HG02759 (cell line): ENCODE measurements at regions not wholly inside any gene's neighbourhood (a gene's known extent, or its start where the extent isn't known, plus 50 kb on each side); places are given as distances from the start of the nearest gene placed in this dataset.
A peak's percentile ranks its signal among the peaks of the same experiment; 100 is the strongest.
"Not testable (repeated sequence)": the region's sequence is repeated elsewhere in the genome, so short reads cannot be mapped to it uniquely, and the experiment has no call there.

Experiments
- ATAC-seq: cut with Tn5 transposase; IDR thresholded peaks from one replicate; pipeline ENCODE4 v1.9.1; 2021; ENCODE audit warnings: mild to moderate bottlenecking, moderate library complexity; ENCODE audit not compliant: unreplicated experiment

DNA sequence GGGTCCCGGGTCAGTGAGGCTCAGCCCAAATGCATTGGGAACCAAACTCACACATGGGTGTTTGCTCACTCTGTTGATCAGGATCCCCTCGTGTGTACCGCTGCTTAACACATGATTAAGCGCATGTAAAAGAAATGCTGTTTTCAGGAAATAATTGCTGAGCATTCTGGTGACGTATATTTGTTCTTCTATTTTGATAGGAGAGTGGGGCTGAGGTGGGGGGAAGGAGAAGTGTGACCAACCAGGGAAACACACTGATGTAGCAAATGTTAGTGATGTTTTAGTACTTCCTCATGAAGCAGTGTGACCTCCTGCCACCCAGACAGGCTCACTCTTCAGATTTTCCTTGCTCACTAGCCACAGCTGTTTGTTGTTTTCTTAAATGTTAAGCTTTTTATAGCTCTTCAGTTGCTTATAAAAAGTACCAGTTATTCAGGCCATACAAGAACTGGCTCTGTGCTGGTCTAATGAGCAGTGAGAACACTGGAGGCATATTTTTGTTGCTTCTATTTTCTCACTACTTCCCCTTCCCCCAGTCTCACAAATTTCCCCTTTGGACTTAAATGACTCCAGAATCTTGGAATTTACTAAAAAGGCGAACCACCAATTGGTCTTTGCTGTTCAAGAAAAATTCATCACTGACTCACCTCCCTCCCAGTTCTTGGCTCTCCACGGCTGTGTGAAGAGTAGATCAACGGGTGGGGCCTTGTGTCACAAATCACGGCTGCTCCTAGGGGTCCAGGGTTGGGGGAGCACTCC is 79.2 kb upstream of the BACH2 start:
- ATAC-seq = no peak

DNA sequence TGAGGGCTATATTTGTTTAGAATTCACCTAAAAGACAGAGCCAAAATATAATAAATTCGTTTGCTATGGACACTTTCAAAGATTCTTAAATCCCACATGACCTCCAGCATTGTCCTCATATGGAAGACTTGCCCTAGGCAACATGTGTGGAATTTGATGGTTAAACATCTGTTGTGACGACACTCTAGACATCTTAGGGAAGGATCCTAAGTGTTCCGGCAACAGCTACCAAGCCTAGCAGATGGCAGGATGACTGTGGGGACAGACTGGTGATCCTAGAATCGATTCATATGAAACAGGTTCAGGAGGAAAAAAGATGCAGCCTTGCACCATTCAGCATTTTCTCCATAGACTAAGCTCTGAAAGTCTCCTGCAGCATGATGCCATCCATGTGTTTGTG is 77.6 kb upstream of the BACH2 start:
- ATAC-seq = no peak

DNA sequence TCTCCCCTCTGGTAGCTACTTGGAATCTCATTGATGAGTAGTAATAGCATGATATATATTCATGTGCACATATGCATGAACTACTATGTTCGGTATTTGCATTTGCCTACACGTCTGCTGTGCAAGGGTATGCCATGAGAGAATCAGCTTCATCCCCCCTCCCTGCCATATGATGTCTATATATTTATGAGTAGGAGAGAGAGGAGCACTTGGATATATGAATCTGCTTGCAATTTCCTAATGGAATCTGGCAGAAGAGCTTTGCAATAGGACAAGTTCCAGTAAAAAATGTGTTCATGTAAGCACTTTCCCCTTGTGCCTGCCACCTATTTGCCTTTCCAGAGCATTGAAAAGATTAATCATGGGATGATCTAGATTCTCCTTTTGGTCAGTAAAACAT is 76.2 kb upstream of the BACH2 start:
- ATAC-seq = no peak

DNA sequence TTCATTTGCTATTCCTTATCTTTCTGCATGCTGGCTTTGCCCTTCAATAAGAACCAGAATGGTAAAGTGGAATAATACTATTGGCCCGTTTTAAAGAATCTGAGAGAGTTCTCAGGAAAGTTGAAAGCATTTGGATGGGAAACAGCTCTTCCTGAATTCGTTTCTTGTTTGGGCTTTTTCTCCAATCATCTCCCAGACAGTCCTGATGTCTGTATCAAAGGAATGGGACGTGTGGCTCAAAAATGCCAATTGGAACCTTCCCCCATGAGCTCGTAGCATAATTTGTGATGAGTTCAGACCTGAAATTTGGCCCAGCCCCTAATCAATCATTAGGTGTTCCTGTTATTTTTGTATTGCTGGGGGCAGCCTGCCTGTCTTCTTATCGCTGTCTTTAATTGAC is 75.8 kb upstream of the BACH2 start:
- no peak for ATAC-seq

- no peak for ATAC-seq
These were observed 73.9 kb upstream of the BACH2 start for GRCh38 chr6:90370493-90370959.

GRCh38 chr6:90369651-90370050 is 73.0 kb upstream of the BACH2 start:
- no peak for ATAC-seq

DNA sequence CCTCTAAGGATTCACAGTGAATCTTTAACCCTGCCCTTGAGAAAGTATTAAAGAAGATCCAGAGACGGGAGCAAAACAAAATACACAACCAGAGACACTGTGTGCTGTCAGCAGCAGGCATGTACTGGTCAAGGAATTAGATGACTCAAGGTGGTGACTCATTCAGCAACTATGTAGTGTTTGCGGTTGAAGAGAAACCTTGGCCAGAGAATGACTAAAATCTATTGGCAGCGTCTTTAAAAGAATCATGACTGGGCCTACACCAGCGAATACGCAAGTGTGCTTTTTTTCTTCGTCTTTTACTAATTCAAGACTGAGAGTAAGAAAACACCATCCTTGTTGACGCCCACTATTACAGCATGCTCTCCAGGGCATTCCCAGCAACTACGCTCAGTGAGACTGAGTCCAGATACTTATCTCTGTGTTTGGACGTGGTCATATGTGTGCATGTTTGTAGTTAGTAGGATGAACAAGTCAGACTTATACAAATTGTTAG is 72.4 kb upstream of the BACH2 start:
- ATAC-seq = peak; percentile 100

- ATAC-seq = no peak
These were observed 72.0 kb upstream of the BACH2 start for GRCh38 chr6:90368601-90369000.

GRCh38 chr6:90368001-90368400 is 71.4 kb upstream of the BACH2 start:
- ATAC-seq = no peak

DNA sequence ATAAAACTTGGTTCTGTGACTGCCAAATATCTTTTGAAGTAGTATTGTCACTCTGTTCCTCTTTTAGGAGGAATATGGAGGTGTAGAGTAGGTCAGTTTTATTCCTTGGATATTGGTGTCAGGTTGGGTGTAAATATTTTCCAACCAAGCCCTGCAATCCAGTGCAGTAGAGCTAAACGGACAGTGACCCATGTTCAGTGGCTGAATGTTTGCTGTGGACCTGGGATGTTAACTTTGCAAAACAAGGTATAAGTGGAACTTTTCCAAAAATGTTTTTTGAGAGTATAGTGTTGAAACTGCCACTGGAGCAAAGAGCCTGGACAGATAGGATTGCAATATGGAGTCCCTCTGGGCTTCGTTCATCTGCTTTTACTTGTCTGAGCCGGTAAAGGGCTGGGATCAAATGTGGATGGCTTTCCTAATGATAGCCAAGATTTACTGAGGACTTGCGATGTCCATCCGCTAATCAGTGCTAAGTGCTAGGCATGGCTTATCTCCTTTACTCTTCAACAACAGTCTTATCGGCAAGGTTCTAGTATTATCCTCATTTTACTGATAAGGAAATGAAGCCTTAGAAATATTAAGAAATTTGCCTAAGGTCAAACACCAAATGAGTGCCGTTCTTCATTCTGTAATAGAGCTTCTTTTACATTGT is 69.0 kb upstream of the BACH2 start:
- no peak for ATAC-seq

GRCh38 chr6:90365002-90365401 is 68.4 kb upstream of the BACH2 start:
- no peak for ATAC-seq

- no peak for ATAC-seq
These were observed 67.6 kb upstream of the BACH2 start for GRCh38 chr6:90364286-90364685.

DNA sequence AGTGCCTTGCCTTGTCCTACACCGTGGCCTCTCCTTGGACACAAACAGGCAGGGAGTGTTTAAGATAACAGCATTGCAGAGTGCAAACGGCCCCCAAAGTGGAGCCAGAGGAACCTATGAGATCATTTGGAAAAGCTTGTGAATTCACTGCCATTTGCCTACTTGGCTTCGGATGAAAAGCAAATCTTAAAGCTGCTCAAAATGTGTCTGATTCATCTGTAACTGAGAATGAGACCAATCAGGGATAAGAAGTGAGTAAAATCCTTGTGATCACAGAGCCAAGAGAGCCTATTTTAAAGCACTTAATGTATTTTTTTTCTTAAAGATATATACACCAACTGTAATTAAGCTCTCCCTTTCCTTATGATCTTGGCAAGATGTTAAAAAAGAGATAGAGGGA is 65.7 kb upstream of the BACH2 start:
- ATAC-seq = no peak

DNA sequence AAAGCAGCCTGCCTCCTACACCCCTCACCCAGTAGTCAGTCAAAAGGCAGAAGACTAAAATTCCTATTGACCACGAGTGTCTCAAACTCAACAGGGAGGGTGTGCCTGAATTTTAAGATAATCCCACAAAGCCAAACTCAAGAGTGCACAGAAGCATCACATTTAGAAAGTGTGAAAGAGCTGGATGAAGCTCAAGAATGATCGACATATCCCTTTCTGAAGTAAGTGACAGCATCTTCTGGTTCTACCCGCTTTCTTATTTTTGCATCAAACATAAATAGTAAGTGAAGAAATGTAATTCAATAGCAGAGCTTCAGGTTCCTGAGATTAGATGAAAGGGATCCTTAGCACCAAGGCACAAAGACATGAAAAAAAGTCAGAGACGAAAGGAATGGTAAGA is 64.5 kb upstream of the BACH2 start:
- ATAC-seq = no peak

DNA sequence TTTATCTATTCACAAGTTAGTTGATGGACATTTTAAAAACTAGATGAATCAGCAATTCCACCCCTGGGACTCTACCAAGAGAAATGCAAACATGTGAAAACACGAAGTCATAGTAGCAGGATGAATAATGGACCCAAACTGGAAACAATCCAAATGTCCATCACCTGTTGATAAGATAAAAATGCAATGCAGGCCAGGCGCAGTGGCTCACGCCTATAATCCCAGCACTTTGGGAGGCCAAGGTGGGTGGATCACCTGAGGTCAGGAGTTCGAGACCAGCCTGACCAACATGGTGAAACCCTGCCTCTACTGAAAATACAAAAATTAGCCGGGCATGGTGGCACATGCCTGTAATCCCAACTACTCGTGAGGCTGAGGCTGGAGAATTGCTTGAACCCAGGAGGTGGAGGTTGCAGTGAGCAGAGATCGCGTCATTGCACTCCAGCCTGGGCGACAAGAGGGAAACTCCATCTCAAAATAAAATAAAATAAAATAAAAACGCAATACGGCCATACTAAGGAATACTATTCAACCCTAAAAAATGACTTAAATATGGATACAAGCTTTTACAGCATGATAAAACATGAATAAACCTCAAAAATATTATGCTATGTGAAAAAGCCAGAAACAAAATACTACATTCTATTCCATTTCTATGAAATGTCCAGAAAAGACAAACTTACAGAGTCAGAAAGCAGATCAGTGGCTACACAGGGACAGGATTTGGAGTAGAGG is 61.6 kb upstream of the BACH2 start:
- not testable (repeated sequence) for ATAC-seq

DNA sequence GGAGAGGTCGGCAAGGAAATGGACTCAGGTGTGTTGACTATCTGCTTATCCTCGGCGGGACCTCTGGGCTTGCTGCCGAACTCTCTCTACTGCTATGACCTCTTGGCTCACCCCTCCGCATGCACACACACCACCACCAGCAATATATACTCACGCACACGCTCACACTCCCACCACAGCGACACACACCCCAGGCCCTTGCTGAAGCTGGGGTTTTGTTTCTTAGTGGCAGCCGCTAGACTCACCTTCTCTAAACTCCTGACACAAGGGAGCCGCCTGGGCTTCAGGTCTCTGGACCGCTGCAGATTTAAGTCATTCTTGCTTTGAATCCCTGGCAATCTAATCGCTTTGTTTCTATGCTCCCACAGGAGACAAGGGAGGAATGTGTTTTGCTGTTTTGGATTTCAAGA is 59.4 kb upstream of the BACH2 start:
- ATAC-seq = no peak

DNA sequence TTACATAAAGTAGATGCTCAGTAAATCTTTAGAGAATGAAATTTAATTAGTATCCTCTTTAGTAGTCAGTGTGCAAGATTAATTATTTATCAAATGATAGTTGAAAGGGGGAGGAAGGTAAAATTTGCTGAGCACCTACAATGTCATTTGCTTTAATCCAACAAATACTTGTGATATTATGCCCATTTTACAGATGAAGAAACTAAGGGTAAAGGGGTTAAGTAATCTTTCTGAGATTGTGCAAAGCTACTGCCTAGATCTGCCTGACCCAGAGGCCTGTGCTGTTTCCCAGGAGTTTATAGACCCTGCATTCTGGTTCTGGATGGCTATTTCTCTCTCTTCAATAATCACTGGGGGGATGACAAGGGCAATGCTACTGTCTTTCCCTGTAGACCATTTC is 58.3 kb upstream of the BACH2 start:
- no peak for ATAC-seq

DNA sequence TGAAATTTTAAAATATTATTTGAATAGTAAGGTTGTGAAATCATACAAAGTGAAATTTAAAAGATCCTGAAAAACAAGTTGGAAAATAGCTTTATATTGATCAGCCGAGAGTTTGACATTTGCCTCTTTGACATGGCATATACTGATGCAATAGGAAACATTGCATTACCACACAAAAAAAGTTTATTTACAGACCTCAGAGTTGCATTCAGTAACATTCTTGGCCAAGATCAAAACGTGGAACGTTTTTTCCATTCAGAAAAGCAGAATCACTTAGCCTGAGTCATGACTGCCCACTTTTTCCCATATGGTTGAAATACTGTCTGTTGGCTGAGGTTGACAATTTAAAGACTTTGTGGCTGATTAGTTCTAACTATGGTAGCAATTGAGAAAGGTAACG is 55.1 kb upstream of the BACH2 start:
- no peak for ATAC-seq

DNA sequence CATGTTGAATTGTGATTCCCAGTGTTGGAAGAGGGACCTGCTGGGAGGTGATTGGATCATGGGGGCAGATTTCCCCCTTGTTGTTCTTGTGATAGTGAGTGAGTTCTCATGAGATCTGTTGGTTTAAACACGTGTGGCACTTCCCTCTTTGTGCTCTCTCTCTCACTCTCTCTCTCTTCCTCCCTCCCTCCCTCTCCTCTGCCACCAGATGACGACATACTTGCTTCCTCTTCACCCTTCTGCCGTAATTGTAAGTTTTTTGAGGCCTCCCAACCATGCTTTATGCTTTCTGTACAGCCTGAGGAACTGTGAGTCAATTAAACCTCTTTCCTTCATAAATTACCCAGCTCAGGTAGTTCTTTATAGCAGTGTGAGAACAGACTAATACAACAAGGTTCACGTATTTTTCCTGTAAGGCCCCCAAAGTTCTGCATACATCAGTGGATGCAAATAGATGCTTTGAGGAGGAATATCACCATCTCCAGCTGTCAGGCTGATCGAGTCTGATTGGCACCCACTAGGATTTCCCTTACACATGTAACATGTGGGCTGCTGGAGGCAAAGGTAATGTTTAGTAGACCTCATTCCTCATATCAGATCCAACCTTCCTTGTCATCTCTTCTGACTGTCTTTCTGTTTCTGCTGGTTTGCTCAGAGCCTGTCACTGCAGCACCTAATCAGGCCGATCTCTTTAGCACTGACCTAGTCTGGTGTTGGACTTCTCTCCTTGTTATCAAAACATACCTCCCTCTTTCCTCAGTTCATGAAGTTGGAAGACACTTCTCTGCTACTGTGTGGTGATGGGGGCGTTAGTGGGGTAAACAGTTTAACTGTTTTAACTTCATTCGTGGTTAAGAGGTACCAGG is 54.3 kb upstream of the BACH2 start:
- no peak for ATAC-seq

- ATAC-seq = no peak
These were observed 50.8 kb upstream of the BACH2 start for GRCh38 chr6:90347411-90347851.

- no peak for ATAC-seq
These were observed 50.1 kb upstream of the BACH2 start for GRCh38 chr6:90346729-90347128.
